ENCODE measurements at regions not wholly inside any gene's neighbourhood (a gene's known extent, or its start where the extent isn't known, plus 50 kb on each side); places are given as distances from the start of the nearest gene placed in this dataset.
"Not testable (repeated sequence)": the region's sequence is repeated elsewhere in the genome, so short reads cannot be mapped to it uniquely, and the experiment has no call there.

DNA sequence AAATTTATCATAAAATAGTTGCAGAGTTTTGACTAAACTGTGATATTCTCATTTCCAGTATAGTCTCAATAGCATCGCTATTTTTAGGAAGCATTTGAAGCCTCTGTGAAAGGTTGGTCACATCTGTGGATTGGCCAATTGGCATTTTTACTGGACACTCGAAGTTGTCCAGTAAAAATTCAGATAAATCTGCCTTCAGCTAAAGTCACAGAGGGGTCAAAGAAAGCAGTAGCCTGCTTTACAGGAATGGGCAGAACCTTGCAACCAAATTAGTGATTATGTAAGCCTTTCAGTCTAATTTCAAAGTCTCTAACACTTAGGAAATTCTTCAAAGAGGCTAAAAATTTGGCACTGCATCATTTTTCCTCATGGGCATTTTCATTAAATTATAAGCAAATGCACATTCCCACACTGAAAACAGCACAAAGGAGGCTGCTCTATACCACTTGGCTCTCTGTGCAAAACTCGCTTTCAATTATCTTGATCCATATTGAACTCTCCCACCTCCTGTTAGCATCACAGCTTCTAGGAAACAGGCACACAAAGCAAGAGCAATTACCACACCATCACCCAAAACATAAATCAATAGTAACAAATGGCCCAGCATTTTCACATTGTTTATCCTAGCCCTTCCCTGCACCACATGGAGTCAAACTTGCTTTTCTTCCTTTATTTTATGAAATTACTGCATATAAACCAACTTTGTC, 318.5 kb upstream of the DUSP10 start:
- DNase-seq = peak; percentile 45

DNA sequence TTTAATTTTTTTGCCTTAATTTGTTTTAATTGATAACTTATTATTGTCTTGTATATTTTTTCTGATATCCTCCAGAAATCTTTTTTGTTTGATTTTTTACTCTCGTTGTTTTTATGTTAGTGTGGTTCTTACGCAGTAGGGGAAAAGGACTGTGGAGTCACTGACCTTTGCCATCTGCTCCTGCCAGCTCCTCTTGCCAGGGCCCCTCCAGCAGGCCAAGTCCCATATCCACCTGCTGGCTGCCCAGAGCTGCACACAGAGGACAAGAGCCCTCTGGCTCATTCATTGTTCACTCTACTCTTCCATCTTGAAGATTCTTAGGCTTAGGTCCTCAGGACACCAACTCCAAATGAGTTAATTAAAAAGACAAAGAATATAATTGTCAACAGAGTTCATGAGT, 316.4 kb upstream of the DUSP10 start:
- DNase-seq = no peak

DNA sequence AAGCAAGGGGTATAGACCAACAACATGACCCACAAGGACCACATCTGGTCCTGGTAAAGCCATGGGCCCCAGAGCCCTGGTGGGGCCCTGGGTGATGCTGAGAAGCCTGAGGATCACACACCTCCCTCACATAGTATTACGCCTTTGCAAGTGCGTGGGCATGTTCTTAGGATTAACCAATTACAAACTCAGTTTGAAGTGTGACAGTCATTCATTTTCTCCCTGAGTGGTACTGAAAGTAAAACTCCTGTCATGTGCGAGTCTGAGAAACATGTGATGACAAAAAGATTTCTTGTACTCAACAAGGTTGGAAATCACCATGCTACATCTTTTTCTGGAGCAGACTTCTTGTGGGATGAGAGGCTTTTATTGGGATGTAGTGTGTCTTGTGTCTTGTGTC, 315.3 kb upstream of the DUSP10 start:
- DNase-seq = no peak

DNA sequence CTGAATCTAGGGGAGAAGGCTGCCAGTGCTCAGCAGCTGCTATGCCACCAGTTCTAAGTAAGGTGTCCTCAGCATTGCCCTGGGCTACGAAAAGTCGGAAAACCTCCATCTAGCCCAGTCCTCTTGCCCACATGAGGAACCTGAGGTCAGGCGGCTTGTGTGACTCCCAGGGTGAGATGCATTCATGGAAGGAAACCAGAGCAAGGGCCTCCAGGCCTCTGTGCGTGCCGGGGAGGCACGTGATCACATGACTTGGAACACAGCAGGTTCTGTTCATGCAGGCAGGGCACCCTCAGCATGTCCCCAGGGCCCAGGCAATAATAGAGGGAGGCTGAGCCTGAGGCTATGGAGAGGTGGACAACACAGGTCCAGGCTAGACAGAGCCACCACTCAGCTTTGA, 312.5 kb upstream of the DUSP10 start:
- no peak for DNase-seq

DNA sequence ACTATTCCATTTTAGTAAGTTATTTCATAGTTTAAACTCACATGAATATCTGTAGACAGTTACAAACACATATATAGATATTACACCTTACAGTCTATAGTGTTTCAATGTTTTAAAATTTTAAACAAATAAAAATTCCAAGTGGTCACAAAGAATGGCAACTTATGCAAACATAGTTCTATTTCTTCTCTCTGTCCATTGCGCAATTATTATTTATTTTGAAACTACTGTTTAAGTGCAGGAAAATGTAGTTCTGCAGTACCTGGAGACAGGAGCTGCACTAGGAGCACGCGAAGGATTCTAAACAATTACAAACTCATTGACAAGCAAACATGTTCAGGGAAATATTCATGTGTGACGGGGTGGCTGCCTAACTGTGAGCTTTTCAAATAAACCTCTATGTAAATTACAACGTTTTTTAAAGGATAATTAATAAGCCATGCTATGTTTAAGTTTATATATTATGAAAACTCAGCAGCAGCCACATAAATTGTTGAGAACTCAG, 312.0 kb upstream of the DUSP10 start:
- DNase-seq = no peak

DNA sequence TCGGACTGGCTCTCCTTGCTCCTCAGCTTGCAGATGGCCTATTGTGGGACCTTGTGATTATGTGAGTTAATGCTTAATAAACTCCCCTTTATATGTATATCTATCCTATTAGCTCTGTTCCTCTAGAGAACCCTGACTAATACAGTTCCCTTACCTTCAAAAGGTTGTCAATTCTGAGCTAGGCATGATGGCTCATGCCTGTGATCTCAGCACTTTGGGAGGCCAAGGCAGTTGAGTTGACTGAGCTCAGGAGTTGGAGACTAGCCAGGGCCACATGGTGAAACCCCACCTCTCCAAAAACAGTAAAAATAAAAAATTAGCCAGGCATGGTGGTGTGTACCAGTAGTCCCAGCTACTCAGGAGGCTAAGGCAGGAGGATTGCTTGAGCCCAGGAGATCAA, 309.4 kb upstream of the DUSP10 start:
- not testable (repeated sequence) for DNase-seq

DNA sequence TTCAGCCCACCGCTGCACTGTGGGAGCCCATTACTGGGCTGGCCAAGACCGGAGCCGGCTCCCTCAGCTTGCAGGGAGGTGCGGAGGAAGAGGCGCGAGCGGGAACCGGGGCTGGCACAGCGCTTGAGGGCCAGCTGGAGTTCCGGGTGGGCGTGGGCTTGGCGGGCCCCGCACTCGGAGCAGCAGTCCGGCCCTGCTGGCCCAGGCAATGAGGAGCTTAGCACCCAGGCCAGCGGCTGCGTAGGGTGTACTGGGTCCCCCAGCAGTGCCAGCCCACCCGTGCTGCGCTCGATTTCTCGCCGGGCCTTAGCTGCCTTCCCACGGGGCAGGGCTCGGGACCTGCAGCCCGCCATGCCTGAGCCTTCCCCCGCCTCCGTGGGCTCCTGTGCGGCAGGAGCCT, 307.8 kb upstream of the DUSP10 start:
- not testable (repeated sequence) for DNase-seq

DNA sequence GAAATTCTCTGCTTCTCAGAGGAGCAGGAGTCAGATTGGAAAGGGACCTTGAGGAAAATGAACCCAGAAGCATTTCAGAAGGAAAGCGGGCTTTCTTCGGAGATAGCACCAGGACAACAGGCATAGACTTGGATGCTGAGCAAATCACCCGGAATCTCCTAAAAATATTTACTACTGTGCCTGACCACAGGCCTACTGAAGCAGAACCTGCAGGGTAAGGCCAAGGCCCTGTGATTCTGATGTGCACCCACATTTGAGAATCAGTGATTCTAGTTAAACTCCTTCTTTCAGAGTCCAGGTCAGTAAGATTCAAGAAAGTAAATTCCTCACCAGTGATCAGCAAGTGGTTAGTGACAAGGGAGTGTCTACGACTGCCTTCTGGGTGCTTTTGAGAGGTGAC, 307.3 kb upstream of the DUSP10 start:
- DNase-seq = no peak

DNA sequence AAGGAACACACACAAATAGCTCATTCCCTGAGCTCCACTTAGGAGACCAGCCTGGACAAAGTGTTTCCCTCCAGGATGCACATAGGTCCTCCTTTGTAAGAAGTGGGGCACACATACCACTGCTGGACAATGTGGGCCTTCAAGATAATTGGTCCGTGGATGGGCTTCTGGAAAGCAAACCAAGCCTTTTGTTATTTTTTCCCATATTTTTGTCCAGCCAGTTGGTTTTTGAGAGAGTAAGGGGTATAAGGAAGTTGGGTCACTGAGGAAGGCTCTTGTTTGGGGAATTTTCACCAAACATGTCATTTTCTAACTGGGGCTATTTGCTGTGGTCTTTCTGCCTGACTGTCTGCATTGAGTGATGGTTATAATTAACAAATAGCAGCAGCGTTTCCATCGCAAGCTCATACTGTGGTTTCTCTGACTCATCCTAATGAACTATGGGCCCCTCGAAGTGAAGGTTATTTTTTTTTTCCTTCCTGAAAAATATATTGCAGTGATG, 306.3 kb upstream of the DUSP10 start:
- DNase-seq = no peak

DNA sequence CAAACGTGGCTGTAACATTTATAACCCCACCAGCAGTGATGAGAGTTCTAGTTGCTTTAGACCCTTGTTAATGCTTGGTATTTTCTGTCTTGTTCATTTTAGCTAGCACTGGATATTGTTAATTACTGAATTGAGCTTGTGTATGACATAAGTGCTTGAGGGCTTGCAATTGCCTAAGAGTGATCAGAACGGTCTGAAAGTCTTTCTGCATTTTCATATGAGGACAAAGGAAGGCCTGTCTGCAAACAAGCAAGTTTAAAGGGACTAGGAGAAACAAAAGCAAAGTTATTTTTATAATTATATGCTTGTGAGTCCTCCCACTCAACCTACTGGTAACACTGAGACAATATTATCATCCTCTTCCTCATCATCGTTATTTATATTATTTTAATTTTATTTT, 305.5 kb upstream of the DUSP10 start:
- no peak for DNase-seq

DNA sequence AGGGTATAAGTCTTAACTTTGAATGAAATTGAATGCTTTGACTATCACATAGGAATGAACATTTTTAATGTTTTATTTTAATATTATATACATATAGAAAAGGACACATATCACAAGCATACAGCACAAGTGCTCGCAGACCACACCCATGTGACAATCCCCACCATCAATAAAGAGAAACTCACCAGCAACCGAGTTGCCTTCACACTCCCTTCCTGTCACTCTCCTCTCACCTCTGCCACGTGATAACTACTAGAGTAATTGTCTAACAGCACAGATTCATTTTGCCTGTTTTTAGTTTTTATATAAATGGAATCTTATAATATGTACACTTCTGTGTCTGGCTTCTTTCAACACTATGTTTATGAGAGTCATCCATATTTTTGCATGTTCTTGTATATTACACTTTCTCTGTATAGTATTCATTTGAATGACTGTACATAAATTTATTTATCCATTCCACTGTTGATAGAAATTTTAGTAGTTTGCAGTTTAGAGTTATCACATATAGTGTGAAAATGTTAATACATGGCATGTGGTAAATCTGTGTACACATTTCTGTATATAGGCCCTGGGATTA, 304.9 kb upstream of the DUSP10 start:
- no peak for DNase-seq

DNA sequence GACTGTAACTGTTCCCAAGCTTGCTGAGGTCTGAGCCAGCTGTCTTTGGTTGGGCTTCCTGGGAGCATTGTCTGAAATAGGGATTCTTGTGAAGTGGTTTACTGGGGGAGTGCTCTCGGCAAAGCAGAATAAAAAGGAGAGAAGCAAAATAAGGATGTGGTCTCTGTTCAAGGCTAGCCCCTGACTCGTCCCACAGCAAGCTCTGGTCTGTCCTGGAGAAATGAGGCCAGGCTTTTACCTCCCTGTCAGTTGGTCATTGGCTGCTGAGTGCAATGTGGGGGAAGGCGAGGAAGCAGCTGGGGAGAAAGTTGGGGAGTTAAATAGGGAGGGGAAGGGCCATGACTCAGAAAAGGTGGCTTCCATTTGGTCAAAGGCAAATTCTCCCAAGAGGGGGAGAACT, 303.9 kb upstream of the DUSP10 start:
- DNase-seq = no peak

DNA sequence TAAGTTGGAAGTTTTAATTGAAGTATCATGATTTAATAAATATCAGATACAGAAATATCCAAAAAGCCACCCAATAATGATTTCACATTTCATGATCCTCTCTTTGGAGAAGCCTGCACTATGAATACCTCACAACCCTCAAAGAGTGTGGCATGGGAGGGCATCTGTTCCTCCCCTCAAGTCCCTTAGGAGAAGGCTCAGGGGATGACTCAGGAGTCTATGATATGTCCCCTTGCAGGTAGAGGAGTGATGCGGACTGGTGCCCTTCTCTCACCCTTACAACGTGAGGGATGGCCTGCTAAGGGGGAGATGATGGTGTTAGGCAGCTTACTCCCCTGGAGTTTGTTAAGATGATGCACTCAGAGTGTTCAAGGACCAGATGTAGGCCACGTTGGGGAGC, 303.3 kb upstream of the DUSP10 start:
- DNase-seq = no peak

DNA sequence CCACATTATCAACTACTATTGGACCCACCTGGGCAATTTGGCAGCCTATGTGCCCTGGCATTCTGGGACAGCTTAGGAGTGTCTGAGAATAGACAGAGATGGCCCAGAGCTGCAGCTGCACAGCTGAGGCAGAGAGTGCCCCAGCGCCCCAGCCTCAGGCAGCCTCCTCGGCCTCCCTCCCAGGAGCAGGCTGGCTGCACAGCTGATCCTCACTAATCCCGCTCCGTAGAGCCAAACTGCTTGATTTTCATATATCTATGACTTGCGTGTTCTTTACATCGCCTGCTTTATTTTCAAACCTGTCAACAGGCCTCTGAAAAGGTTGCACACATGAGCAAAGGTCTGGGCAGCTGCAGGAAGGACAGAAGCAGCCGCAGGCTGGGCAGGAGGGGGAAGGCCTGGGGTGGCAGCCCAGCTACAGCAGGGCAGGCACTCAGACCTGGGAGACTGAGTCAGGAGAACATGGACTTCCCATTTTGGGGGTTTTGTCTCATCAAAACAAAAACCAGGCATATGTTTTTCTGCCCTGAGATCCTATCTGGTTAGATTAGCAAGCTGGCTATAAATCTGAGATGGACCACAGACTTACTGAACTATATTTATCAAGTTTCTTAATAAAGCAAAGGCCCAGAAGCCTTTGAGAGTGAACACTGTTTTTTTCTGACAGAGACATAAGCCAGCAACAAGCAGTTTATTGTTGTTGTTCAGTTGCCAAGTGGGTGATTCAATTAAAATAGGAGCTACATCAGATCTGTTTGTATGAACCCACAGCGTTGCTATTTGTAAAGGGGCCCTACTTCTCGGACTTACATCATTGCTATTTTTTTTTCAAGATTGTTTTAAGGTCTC, 301.8 kb upstream of the DUSP10 start:
- DNase-seq = no peak

DNA sequence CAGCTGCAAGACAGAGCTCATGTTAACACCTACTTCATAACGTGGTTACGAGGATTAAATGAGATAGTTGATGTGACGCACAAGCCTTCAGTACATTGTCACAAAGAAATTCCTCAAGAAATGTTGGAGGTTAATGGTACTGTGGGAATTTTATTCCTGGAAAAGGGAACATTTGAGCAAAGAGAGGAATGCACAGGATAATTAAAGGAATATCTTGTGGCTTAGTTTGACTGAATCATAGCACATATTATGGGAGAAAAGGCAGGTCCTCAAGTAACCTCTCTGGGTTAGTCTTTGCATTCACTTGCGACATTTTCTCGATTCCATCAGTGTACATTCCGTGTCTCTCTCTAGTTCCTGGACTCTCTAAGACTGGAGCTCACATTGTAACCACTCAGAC, 300.2 kb upstream of the DUSP10 start:
- DNase-seq = no peak

DNA sequence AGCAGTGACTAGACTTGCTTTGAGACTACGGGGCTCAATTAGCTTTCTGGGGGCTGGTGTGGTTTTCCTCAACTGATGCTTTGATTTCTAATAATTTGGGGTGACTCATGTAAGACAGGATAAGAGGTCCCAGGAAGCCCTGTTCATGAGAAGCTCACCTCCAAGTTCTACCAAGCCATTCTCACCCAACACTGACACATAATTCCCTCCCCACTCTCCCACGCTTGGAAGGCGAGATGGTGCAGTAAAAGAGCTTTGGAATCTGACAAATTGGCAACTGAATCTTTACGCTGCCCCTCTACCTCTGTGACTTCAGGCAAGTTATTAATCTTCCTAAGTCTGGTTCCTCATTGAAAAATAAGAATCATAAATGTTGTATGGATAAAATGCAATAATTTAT, 299.1 kb upstream of the DUSP10 start:
- DNase-seq = no peak

DNA sequence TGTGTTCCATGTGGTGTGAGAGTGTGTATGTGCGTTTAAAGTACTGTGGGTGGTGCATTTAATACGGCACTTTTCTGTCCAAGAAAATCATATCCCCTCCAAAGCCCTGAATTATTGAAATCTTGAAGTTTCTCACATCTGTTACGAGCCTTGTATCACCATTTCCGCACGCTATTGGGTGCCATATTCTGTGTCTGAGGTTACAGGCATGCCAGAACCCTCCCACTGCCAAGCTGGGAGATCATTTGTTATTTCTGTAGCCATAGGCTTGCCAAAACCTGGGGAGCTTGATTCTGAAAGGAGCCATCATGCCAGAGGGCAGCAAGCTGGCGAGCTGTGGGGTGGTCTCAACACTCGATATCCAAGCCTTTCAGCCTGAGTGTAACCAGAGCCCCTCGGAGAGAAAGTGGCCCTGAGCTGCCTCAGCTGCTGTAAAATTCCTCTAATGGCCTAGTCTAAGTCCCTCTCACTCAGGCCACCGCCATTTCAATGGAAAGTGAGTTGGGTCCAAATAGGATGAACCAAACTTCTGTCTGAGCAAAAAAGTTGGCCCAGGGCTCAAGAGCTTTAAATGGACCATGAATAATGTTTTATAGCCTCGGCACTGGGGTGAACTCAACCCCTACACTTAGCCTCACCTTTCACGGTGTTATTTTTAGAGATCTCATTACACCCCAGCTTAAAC, 298.4 kb upstream of the DUSP10 start:
- DNase-seq = no peak

DNA sequence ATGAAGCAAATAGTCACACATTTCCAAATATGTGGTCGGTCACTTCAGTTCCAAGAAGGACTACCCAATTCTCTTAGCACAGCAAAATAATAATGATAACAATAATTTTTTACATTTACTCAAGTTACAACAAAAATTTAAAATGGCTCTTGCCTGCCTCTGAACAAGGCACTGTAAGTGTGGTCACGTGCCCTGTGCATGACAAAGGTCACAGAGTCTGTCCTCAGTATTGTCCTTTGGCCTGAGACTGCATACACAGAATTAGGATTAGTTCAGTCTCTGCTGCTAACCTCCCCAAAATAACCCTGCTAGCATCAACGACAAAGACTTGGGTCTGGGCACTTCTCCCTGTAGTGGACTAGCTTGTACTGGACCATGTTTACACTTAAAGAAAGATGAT, 297.1 kb upstream of the DUSP10 start:
- DNase-seq = no peak

DNA sequence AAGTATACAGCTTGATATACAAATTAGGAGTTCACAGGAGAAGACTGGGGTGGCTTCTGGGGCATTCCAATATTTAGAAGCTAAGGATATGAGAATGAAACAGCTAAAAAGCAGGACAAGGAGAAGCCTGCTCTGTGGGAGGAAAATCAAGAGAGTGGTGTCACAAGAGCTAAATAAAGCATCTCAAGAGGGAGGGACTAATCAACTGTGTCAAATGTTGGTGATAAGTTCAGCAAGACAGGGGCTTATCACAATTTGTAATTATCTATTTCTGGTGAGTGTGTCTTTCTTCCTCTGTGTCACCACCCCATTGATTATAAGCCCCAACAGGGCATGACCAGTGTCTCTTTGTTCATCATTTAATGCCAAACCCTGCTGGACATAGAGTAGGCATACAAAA, 295.8 kb upstream of the DUSP10 start:
- DNase-seq = no peak

DNA sequence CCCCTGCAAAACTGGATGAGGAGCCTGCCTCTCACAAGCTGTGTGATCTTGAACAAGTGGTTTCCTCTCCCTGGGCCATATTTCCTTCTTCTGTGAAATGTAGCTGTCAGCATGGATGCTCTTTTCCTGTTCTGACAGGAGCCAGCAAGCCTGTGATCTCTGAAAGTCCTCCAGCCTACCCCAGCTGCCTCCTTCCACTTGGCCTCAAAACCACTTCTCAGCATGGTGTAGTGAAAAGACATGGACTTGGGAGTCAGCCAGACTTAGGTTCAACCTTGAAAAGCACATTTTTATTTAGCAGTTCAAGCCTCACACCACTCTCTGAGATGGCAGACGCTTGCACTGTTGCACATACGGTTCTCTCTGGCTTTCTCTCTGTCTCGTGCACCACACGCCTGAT, 292.9 kb upstream of the DUSP10 start:
- DNase-seq = no peak

DNA sequence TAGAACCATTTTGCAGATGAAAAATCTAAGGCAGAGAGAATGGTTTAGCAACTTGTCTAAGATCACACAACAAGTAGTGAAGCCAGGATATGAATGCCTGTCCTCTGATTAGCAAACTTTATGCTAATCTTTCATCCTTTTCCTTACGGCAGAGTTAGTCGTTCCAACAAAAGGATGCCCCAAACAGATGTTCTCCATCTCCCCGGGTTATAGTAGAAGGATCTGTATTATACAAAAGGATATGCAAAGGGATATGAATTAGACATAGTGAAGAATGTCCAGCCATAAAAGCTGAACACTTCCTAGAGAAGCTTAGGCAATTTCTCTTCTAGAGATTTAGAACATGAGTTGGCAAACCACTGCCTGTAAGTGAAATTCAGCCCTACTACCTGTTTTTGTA, 291.6 kb upstream of the DUSP10 start:
- DNase-seq = no peak

DNA sequence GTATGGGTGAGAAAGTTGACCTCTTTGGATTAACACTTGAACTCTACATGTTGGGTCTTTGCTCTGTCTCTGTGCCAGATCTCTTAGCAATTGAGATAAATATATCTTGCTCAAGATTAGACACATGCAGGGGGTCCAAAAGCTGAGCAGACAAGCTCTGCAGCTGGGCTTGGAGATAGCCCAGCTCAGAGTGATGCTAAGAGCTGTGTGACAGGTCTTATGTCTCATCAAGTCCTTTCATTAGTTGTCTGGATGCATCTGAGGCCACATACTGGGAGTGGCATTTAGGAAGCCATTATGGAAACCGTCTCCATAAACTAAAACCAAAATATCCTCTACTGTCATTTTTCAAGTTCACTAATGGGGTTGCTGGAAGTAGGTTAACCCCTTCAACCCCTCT, 289.4 kb upstream of the DUSP10 start:
- DNase-seq = no peak

DNA sequence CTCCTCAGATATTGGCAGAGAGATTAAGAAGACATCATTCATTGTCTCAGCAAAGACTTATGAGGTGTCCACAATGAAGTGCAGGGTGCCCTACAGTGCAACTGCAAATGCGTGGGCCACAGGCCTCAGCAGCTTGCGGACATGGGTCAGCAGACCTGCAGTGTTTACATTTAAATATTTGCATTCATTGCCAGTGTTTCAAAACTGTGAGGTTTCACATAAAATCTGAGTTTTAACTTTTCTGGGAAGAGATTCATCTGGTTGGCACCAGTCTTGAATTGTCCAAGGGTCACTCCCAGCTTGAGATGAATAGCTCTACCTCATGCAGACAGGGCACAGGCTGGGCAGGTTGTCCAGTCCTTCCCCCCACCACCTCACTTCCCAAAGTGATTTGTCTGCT, 286.8 kb upstream of the DUSP10 start:
- no peak for DNase-seq
